Gastroesophageal sphincter (tissue), 4 donors: ENCODE measurements at regions not wholly inside any gene's neighbourhood (a gene's known extent, or its start where the extent isn't known, plus 50 kb on each side); places are given as distances from the start of the nearest gene placed in this dataset.
"Not testable (repeated sequence)": the region's sequence is repeated elsewhere in the genome, so short reads cannot be mapped to it uniquely, and the experiment has no call there.

Source experiments
- ATAC-seq: fragments of 150-250 bp; one replicate; pipeline ENCODE4 v1.9.1; 2016; ENCODE audit warnings: mild to moderate bottlenecking, moderate library complexity
- H3K27ac ChIP-seq, 4 donors: fragments of 200-600 bp; sonication (generic) in 3 of 4; 1 replicate in 3 of 4; 2 replicates in 1 of 4; pipeline ENCODE4 v1.5.1; 2016 to 2019
- H3K27me3 ChIP-seq: fragments of 200-600 bp; sonication (generic); one replicate; pipeline ENCODE4 v1.5.1; 2019
- H3K36me3 ChIP-seq, 2 donors: fragments of 200-600 bp; sonication (generic); one replicate each; pipeline ENCODE4 v1.5.1; 2019; ENCODE audit warnings: control low read depth in 1 of 2
- H3K4me1 ChIP-seq, 3 donors: fragments of 200-600 bp; sonication (generic); 1 replicate in 2 of 3; 2 replicates in 1 of 3; pipeline ENCODE4 v1.5.1; 2016 to 2019; ENCODE audit warnings: control low read depth in 2 of 3
- H3K4me3 ChIP-seq, 2 donors: fragments of 200-600 bp; sonication (generic); one replicate each; pipeline ENCODE4 v1.5.1; 2019; ENCODE audit warnings: mild to moderate bottlenecking in 1 of 2, moderate library complexity in 1 of 2
- H3K9me3 ChIP-seq, 3 donors: fragments of 200-600 bp; sonication (generic); one replicate each; pipeline ENCODE4 v1.5.1; 2017 to 2019; ENCODE audit warnings: control low read depth in 2 of 3
- EP300 ChIP-seq: sonication (generic); formaldehyde crosslinking; IDR thresholded peaks from one replicate; pipeline ENCODE4 v1.6.1; 2017; ENCODE audit warnings: antibody characterized with exemption, mild to moderate bottlenecking
- POLR2A ChIP-seq, 2 donors: fragments of 450-650 bp; IDR thresholded peaks; one replicate each; pipeline ENCODE4 v1.6.1; 2017; ENCODE audit warnings: antibody characterized with exemption in 2 of 2, mild to moderate bottlenecking in 2 of 2, moderate library complexity in 1 of 2
- POLR2AphosphoS5 ChIP-seq: sonication (generic); formaldehyde crosslinking; IDR thresholded peaks from one replicate; pipeline ENCODE4 v1.6.1; 2017; ENCODE audit warnings: antibody characterized with exemption
- WGBS, 2 donors: methylation state at CpG; one replicate each; pipeline ENCODE4 v1.1.5; 2018; ENCODE audit warnings: low coverage in 1 of 2; 5-methylcytosine and 5-hydroxymethylcytosine counted together
- TF ChIP-seq, protein P1 (sequence below), 4 experiments: fragments of 200-600 bp in 2 of 4; fragments of 450-650 bp in 2 of 4; sonication (generic) in 1 of 4; IDR thresholded peaks; one replicate each; pipeline ENCODE4 v1.5.1; 2017 to 2019; ENCODE audit warnings: antibody characterized with exemption in 4 of 4, mild to moderate bottlenecking in 2 of 4, moderate library complexity in 2 of 4

DNA sequence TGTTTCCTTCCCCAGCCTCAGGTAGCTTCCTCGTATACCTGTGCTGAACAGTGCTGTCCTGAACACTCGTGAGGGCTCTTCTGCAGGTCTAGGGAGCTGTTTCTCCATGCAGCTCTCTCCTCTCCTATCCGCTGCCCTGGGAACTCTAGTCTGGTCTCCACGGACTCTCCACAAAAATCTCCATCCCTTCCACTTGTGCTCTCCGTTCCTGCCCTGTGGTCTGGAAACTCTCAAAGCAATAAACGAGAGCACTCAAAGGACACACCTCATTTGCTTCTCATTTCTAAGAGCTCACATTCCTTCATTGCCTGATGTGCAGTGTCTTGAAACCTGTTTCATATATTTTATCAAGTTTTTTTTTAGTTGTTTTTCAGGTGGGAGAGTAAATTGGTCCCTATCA, 235.9 kb upstream of the RGS17 start:
- no peak for ATAC-seq
- Histone ChIP-seq H3K36me3 (no peaks in the 10 kb centered on the region), H3K4me3 (no peak overlapping the region), H3K4me1 (no peaks in the 10 kb centered on the region), H3K27ac (no peak overlapping the region), H3K9me3 (no peaks in the 10 kb centered on the region), H3K27me3 (no peaks in the 10 kb centered on the region)
- no peak for TF ChIP-seq EP300
- TF ChIP-seq POLR2AphosphoS5 = no peak
- TF ChIP-seq, protein P1, sequence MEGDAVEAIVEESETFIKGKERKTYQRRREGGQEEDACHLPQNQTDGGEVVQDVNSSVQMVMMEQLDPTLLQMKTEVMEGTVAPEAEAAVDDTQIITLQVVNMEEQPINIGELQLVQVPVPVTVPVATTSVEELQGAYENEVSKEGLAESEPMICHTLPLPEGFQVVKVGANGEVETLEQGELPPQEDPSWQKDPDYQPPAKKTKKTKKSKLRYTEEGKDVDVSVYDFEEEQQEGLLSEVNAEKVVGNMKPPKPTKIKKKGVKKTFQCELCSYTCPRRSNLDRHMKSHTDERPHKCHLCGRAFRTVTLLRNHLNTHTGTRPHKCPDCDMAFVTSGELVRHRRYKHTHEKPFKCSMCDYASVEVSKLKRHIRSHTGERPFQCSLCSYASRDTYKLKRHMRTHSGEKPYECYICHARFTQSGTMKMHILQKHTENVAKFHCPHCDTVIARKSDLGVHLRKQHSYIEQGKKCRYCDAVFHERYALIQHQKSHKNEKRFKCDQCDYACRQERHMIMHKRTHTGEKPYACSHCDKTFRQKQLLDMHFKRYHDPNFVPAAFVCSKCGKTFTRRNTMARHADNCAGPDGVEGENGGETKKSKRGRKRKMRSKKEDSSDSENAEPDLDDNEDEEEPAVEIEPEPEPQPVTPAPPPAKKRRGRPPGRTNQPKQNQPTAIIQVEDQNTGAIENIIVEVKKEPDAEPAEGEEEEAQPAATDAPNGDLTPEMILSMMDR (IDR thresholded peaks at IDR 0.05) = no peak
- TF ChIP-seq POLR2A (IDR thresholded peaks at IDR 0.05) = no peak
- WGBS, 2 donors = 76 to 83% methylated on average over 6 of the region's 6 CpGs

DNA sequence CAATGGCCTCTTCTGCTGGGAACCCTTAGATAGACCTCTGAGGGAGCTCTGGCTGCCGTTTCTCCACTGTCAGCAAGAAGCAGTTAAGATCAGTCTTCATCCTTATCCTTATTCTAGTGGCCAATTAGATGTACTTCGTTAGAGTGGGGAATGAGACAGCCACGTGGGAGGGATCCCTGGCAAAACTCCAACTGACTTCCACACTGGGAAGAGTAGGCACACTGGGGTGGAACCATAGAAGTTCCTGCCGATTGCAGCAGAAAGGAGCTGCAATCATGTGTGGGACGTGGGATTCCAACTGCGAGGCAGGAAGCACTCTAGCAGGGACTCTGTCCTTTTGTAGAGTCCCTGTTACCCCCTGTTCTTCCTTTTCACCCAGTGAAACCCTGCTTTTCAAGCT, 226.3 kb upstream of the RGS17 start:
- no peaks in the 10 kb centered on the region for H3K27me3 ChIP-seq

DNA sequence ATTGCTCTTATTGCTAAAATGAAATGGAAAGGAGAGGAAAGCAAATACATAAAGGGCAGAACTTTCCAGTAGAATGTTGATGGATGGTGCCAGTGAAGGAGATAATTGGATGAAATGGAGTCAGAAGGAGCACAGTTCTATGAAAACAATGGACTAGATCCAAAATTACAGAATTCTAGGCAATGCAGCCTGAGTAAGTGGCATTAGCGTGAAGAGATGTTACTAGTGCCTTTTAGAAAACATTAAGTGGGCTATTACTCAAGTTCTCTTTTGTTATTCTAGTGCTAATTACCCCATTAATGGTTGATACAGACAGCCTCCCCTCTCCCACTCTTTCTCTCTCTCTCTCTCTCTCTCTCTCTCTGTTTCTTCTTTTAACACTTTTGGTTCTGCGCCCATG, 209.5 kb upstream of the RGS17 start:
- H3K4me3 ChIP-seq = no peak overlapping the region
- no peaks in the 10 kb centered on the region for H3K4me1 ChIP-seq
- WGBS, 2 donors = 56 to 60% methylated on average over 1 to 2 of the region's 2 CpGs
- no peak for ATAC-seq
- H3K36me3 ChIP-seq = no peaks in the 10 kb centered on the region
- H3K27me3 ChIP-seq = no peaks in the 10 kb centered on the region
- no peaks in the 10 kb centered on the region for H3K9me3 ChIP-seq
- no peak overlapping the region for H3K27ac ChIP-seq
- TF ChIP-seq, protein P1 (IDR thresholded peaks at IDR 0.05) = no peak
- TF ChIP-seq POLR2AphosphoS5 = no peak
- TF ChIP-seq POLR2A (IDR thresholded peaks at IDR 0.05) = no peak
- TF ChIP-seq EP300 = no peak

More for the DNA sequence above, 226.3 kb upstream of the RGS17 start:
- Histone ChIP-seq H3K36me3 (no peaks in the 10 kb centered on the region), H3K4me1 (no peaks in the 10 kb centered on the region), H3K9me3 (no peaks in the 10 kb centered on the region), H3K27ac (no peak overlapping the region), H3K4me3 (no peak overlapping the region)
- WGBS, 2 donors = 20 to 73% methylated on average over 1 to 4 of the region's 6 CpGs
- ATAC-seq = no peak
- TF ChIP-seq POLR2AphosphoS5 = no peak
- TF ChIP-seq, protein P1 (IDR thresholded peaks at IDR 0.05) = no peak
- TF ChIP-seq EP300 = no peak
- no peak for TF ChIP-seq POLR2A (IDR thresholded peaks at IDR 0.05)

DNA sequence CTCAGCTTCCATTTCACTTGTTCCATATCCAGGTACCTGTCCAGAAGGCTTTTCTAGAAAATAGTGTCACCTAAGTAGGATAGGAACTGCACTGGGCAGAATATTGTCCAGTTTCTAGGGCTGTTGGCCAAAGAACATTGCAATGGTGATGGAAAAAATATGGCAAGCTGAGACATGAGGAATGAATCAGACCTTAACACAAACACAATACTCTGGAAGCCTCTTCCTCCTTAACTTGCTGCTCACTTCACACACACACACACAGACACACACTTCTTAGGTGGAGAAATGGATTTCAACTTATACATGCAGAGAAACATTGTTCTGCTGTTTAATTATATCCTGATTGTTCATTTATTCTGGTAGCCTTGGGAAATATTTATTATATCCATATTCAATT, 203.0 kb upstream of the RGS17 start:
- Histone ChIP-seq H3K4me3 (no peak overlapping the region), H3K36me3 (no peaks in the 10 kb centered on the region), H3K27me3 (no peaks in the 10 kb centered on the region), H3K27ac (no peak overlapping the region), H3K9me3 (no peaks in the 10 kb centered on the region), H3K4me1 (no peaks in the 10 kb centered on the region)
- no peak for ATAC-seq
- TF ChIP-seq, protein P1 (IDR thresholded peaks at IDR 0.05) = no peak
- TF ChIP-seq POLR2AphosphoS5 = no peak
- no peak for TF ChIP-seq EP300
- TF ChIP-seq POLR2A (IDR thresholded peaks at IDR 0.05) = no peak

DNA sequence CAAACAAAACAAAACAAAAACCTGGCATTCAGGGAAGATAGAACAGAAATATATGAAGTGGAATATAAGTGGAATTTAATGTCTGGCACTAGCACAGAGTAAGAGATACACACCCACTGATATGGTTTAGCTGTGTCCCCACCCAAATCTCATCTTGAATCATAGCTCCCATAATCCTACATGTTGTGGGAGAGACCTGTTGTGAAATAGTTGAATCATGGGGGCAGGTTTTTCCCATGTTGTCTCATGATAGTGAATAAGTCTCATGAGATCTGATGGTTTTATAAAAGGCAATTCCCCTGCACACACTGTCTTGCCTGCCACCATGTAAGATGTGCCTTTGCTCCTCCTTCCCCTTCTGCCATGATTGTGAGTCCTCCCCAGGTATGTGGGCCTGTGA, 200.1 kb upstream of the RGS17 start:
- H3K27me3 ChIP-seq, H3K9me3 ChIP-seq, H3K4me1 ChIP-seq, H3K27ac ChIP-seq, H3K36me3 ChIP-seq, H3K4me3 ChIP-seq, ATAC-seq: not testable (repeated sequence)

DNA sequence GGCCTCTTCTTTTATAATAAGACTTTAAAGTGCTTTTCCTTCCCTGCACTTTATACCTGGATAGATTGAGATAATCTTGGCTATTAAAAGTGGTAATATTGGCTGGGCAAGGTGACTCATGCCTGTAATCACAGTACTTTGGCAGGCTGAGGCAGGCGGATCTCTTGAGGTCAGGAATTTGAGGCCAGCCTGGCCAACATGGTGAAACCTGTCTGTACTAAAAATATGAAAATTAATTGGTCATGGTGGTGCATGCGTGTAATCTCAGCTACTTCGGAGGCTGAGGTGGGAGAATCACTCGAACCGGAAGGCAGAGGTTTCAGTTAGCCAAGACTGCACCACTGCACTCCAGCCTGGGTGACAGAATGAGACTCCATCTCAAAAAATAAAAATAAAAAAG, 197.1 kb upstream of the RGS17 start:
- H3K9me3 ChIP-seq = no peaks in the 10 kb centered on the region
- H3K36me3 ChIP-seq = no peaks in the 10 kb centered on the region
- H3K27me3 ChIP-seq = no peaks in the 10 kb centered on the region
- 85% methylated on average over 5 of the region's 5 CpGs; no CpG with 5 or more reads in 1 of the 2 donors for WGBS, 2 donors
- H3K4me3 ChIP-seq = no peak overlapping the region
- H3K27ac ChIP-seq = no peak overlapping the region
- no peak for TF ChIP-seq POLR2AphosphoS5
- TF ChIP-seq, protein P1 (IDR thresholded peaks at IDR 0.05) = no peak
- TF ChIP-seq POLR2A (IDR thresholded peaks at IDR 0.05) = no peak
- no peak for TF ChIP-seq EP300
- no peaks in the 10 kb centered on the region for H3K4me1 ChIP-seq
- ATAC-seq = no peak
